ENCODE measurements at regions not wholly inside any gene's neighbourhood (a gene's known extent, or its start where the extent isn't known, plus 50 kb on each side); places are given as distances from the start of the nearest gene placed in this dataset.

DNA sequence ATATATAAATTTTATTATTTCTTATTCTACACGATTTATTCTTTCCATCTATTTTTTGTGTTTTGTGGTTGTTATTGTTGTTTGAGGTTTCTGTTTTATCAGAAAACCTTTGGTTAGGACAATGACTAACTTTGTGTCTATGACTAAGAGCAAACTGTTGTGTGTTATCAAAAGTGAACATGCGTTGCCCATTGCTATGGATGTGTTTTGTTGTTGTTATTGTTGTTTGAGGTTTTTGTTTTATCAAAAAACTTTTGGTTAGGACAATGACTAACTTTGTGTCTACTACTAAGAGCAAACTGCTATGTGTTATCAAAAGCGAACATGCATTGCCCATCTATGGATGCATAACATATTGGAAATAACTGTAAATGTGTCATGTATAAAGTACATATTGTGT is 692.3 kb downstream of the SLITRK1 start (continued):
- TF ChIP-seq CREB1 (CRISPR knock-in tag; IDR thresholded peaks at IDR 0.05; ENCODE audit: low read depth), result no peak

DNA sequence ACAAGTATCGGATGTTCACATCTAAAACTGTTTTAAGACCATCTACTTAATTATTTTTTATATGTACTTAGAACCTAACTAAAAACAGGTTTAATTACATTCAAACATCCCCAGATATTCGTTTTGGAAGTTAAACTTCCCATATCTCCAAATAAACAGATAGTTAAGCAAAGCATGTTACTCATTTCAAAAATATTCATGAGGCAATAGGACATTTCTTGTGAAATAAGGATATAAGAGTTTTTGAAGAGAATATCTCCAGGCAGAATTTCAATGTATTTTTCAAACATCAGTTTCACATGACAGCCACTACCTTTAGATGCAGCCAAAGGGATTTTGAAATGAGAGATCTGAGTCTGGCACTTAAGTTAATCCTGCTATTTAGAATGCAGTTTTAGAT is 697.5 kb downstream of the SLITRK1 start:
- Histone ChIP-seq H2AFZ (no peak overlapping the region), H4K20me1 (replicated peaks; ENCODE audit: insufficient read depth) (no peaks in the 10 kb centered on the region), H3K4me2 (no peak overlapping the region), H3K4me3 (no peak overlapping the region), H3K36me3 (ENCODE audit: insufficient read depth) (0 out of 2 replicates have a peak, but pooled peaks cover 4% of the 10 kb centered on the region), H3K4me1 (ENCODE audit: insufficient read depth) (no peaks in the 10 kb centered on the region), H3K27ac (ENCODE audit: low read depth) (no peak overlapping the region), H3K9me2 (ENCODE audit: insufficient read depth) (no peaks in the 10 kb centered on the region), H3F3A (replicated peaks; ENCODE audit: low read depth) (no peaks in the 10 kb centered on the region), H3K79me2 (replicated peaks; ENCODE audit: insufficient read depth) (no peaks in the 10 kb centered on the region), H3K27me3 (ENCODE audit: insufficient read depth) (no peaks in the 10 kb centered on the region)
- TF ChIP-seq JUNB (IDR thresholded peaks at IDR 0.05; ENCODE audit: unreplicated experiment) (no peak), POLR2AphosphoS5 (IDR thresholded peaks at IDR 0.05; ENCODE audit: low read depth) (no peak), ZNF114 (CRISPR knock-in tag; IDR thresholded peaks at IDR 0.05) (no peak)
- H3K4me1 Mint-ChIP-seq, result no peaks in the 10 kb centered on the region; the same call in 2 of the 3 replicates
- no peak overlapping the region for H3K27ac Mint-ChIP-seq
- ATAC-seq (no peak), DNase-seq (ENCODE audit: low spot score) (no peak)
- no peak overlapping the region for H3K4me3 Mint-ChIP-seq
- H3K36me3 Mint-ChIP-seq (ENCODE audit: low read depth), result peaks cover 16% of the 10 kb centered on the region
- peaks cover 26% of the 10 kb centered on the region for H3K9me3 Mint-ChIP-seq
- peaks cover 4% of the 10 kb centered on the region for H3K27me3 Mint-ChIP-seq (ENCODE audit: insufficient read depth, low read depth, poor library complexity)

DNA sequence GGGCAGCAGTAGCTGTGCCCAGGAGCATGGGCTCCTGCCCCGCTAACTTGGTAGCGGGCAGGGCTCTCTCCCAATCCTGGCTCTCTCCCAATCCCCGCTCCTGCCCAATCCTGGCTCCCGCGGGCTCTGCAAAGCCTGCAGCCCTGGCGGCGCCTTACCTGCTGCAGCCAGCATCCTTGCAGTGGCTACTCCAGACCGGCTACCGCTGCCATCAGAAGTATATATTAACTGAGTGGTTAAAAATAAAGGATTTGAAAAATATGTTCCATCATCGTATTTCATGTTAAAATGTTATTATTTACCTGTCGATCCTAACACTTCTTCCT is 698.2 kb downstream of the SLITRK1 start:
- DNase-seq (ENCODE audit: low spot score), result no peak
- H3F3A ChIP-seq (replicated peaks; ENCODE audit: low read depth), result no peaks in the 10 kb centered on the region
- H3K27me3 ChIP-seq (ENCODE audit: insufficient read depth), result no peaks in the 10 kb centered on the region
- H3K27ac ChIP-seq (ENCODE audit: low read depth), result no peak overlapping the region
- H3K4me2 ChIP-seq, result no peak overlapping the region
- no peaks in the 10 kb centered on the region for H4K20me1 ChIP-seq (replicated peaks; ENCODE audit: insufficient read depth)
- Mint-ChIP-seq H3K36me3 (ENCODE audit: low read depth) (peaks cover 16% of the 10 kb centered on the region), H3K4me1 (no peaks in the 10 kb centered on the region; the same call in 2 of the 3 replicates), H3K9me3 (peaks cover 26% of the 10 kb centered on the region), H3K27ac (no peak overlapping the region), H3K27me3 (ENCODE audit: insufficient read depth, low read depth, poor library complexity) (peaks cover 4% of the 10 kb centered on the region), H3K4me3 (no peak overlapping the region)
- no peaks in the 10 kb centered on the region for H3K79me2 ChIP-seq (replicated peaks; ENCODE audit: insufficient read depth)
- H3K9me2 ChIP-seq (ENCODE audit: insufficient read depth), result no peaks in the 10 kb centered on the region
- no peak overlapping the region for H3K4me3 ChIP-seq
- no peak overlapping the region for H2AFZ ChIP-seq
- ATAC-seq, result no peak; the same call in 1 of the 3 replicates
- 0 out of 2 replicates have a peak, but pooled peaks cover 4% of the 10 kb centered on the region for H3K36me3 ChIP-seq (ENCODE audit: insufficient read depth)
- no peaks in the 10 kb centered on the region for H3K4me1 ChIP-seq (ENCODE audit: insufficient read depth)
- TF ChIP-seq POLR2AphosphoS5 (IDR thresholded peaks at IDR 0.05; ENCODE audit: low read depth) (no peak), CREB1 (CRISPR knock-in tag; IDR thresholded peaks at IDR 0.05; ENCODE audit: low read depth) (no peak), ETS1 (IDR thresholded peaks at IDR 0.05) (no peak), JUNB (IDR thresholded peaks at IDR 0.05; ENCODE audit: unreplicated experiment) (no peak), REST (IDR thresholded peaks at IDR 0.05; ENCODE audit: unreplicated experiment) (no peak), EZH2phosphoT487 (IDR thresholded peaks at IDR 0.05; ENCODE audit: unreplicated experiment) (no peak), ZNF331 (CRISPR knock-in tag; IDR thresholded peaks at IDR 0.05; ENCODE audit: low read depth) (no peak), STAT1 (IDR thresholded peaks at IDR 0.05; ENCODE audit: unreplicated experiment) (no peak), EZH2 (IDR thresholded peaks at IDR 0.05; ENCODE audit: low read depth, unreplicated experiment) (no peak)
